ENCODE measurements at regions not wholly inside any gene's neighbourhood (a gene's known extent, or its start where the extent isn't known, plus 50 kb on each side); places are given as distances from the start of the nearest gene placed in this dataset.

DNA sequence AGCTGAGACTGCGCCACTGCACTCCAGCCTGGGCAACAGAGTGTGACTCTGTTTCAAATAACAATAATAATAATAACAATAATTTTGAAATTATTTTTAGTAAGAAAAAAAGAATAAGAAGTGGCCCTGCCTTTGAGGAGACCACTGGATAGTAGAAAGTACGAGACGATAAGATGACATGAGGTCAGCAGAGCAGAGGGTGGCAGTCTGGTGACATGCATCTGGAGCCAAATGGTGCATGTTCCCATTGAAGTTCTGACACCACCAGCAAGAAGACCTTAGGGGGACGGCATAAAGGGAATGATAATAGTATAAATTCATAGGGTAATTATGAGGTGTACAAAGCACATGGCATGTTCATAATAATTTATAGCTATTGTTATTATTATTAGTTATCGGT, 542.2 kb upstream of the TBL1XR1 start:
- no peak for DNase-seq
- CTCF ChIA-PET, result interaction anchor here (1.0 kb wide), 1 partner anchor 12 kb away, joined by 3 read pairs; no protein-coding TSS in a partner anchor
- Mint-ChIP-seq H3K27me3 (ENCODE audit: low read depth) (no peaks in the 10 kb centered on the region), H3K36me3 (ENCODE audit: low read depth) (no peaks in the 10 kb centered on the region), H3K27ac (no peak overlapping the region), H3K4me1 (ENCODE audit: low read depth) (no peaks in the 10 kb centered on the region), H3K4me3 (no peak overlapping the region), H3K9me3 (ENCODE audit: insufficient read depth) (no peaks in the 10 kb centered on the region)
- ATAC-seq, result no peak
- POLR2A ChIA-PET, result no interaction called here

DNA sequence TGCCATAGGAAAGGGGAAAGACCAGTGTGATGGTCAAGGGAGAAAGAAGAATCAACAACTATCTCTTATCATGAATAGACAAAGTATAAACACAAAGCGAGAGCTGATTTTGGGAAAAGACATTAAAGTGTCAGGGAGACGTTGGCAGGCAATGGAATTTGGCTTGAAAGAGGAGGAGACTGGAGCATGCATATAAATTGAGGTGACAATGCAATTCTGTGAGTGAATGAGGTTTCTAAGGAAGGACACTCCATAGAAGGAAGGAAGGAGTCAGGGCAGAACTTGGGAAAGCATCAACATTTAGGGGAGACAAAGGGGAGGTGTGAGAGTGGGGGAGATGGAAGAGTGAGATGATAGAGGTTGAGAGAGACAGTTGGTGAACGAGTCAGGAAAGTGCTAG, 543.0 kb upstream of the TBL1XR1 start:
- ATAC-seq, result no peak
- no peaks in the 10 kb centered on the region for H3K9me3 Mint-ChIP-seq (ENCODE audit: insufficient read depth)
- H3K27ac Mint-ChIP-seq, result no peak overlapping the region
- no peak for DNase-seq
- ChIA-PET POLR2A (no interaction called here), CTCF (interaction anchor here (1.0 kb wide), 1 partner anchor 11 kb away, joined by 3 read pairs; no protein-coding TSS in a partner anchor)
- no peaks in the 10 kb centered on the region for H3K4me1 Mint-ChIP-seq (ENCODE audit: low read depth)
- H3K27me3 Mint-ChIP-seq (ENCODE audit: low read depth), result no peaks in the 10 kb centered on the region
- H3K4me3 Mint-ChIP-seq, result no peak overlapping the region
- no peaks in the 10 kb centered on the region for H3K36me3 Mint-ChIP-seq (ENCODE audit: low read depth)

DNA sequence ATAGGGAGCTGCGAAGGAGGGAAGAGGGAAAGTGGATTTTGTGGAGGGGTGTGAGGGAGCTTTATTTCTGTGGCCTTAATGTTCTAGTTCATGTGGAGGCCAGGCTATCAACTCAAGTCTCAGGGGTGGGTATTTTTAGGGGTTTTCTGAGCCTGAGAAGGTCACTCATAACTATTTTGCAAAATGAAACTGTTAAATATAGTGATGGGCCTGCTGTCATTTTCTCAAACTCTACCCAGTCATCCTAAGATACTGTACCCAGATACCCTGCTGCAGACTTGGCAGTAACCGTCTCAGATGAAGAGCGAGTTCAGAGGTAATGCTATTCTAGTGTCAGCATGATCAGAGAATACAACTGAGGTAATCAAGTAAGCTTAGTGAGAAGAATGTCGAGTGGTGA, 545.0 kb upstream of the TBL1XR1 start:
- ATAC-seq (no peak), DNase-seq (no peak)
- CTCF ChIA-PET, result no interaction called here
- no peak overlapping the region for H3K4me3 Mint-ChIP-seq
- POLR2A ChIA-PET, result interaction anchor here (0.7 kb wide), 1 partner anchor 62 kb away, joined by 4 read pairs; no protein-coding TSS in a partner anchor
- H3K27me3 Mint-ChIP-seq (ENCODE audit: low read depth), result no peaks in the 10 kb centered on the region
- H3K27ac Mint-ChIP-seq, result no peak overlapping the region
- no peaks in the 10 kb centered on the region for H3K9me3 Mint-ChIP-seq (ENCODE audit: insufficient read depth)
- H3K4me1 Mint-ChIP-seq (ENCODE audit: low read depth), result no peaks in the 10 kb centered on the region
- H3K36me3 Mint-ChIP-seq (ENCODE audit: low read depth), result no peaks in the 10 kb centered on the region

DNA sequence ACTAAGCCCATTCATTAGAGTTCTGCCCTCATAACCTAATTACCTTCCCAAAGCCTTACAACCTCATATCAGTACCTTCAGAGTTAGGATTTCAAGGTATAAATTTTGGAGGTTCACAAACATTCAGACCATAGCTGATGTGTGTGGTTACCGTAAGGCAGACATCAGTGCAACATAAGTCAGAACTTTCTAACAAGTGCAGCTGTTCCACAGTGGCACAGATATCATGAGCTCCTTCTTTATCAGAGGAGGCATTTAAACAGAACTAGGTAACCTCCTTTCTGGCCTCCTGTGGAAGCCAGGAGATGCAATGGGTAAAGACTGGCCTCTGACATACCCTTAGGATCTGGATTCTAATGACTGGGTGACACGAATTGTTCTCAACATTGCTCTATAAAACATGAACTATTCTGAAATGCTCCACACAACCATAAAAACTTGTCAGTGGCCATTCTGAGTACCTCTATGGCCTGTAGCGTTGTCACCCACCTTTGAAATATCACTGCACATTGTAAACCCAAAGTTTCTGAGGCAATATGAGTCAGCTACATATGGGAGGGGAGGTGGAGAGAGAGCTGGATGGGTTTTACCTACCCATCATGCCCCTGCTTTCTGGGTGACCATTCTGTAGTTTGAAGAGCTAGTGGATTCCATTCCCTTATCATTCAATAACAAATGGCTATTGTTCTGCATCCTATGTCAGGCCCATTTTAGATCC, 546.0 kb upstream of the TBL1XR1 start:
- no peaks in the 10 kb centered on the region for H3K27me3 Mint-ChIP-seq (ENCODE audit: low read depth)
- POLR2A ChIA-PET, result no interaction called here
- no peak overlapping the region for H3K27ac Mint-ChIP-seq
- H3K36me3 Mint-ChIP-seq (ENCODE audit: low read depth), result no peaks in the 10 kb centered on the region
- no peaks in the 10 kb centered on the region for H3K4me1 Mint-ChIP-seq (ENCODE audit: low read depth)
- no peak for DNase-seq
- CTCF ChIA-PET, result no interaction called here
- H3K9me3 Mint-ChIP-seq (ENCODE audit: insufficient read depth), result no peaks in the 10 kb centered on the region
- no peak for ATAC-seq
- H3K4me3 Mint-ChIP-seq, result no peak overlapping the region

DNA sequence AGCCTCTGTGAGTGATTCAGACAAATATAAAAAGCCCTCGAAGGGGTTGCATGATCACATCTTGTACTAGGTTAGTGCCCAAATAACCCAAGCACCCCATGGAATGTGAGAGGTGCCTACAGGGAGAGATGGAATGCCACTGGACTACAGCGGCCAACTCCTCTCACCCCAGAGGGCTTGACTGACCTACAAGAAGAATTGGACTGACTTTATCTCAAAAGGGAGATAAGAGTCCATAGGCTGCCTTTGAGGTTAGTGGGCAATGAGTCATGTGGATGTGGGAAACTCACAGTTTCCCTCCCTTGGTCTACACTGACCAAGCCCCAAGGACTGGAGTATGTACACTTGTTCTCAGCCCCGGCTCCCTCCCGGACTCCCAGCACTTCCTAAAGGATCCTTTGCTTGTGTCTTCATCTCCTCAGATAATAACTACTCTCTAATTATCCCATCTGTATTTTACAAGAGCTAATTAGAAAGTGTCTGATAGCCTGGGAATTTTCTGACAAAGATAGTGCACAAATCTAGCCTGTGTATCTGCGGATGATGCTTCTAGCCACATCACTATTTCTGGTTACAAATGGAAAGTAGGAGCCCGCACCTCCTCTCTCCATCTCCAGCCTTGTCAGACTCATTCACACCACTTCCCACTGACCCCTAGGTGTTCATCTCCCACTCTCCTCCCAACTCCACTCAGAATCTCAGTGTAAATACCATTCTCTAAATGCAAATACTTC, 547.8 kb upstream of the TBL1XR1 start:
- no peak overlapping the region for H3K4me3 Mint-ChIP-seq
- ChIA-PET POLR2A (no interaction called here), CTCF (no interaction called here)
- no peak overlapping the region for H3K27ac Mint-ChIP-seq
- no peak for ATAC-seq
- DNase-seq, result no peak
- no peaks in the 10 kb centered on the region for H3K36me3 Mint-ChIP-seq (ENCODE audit: low read depth)
- H3K9me3 Mint-ChIP-seq (ENCODE audit: insufficient read depth), result no peaks in the 10 kb centered on the region
- no peaks in the 10 kb centered on the region for H3K27me3 Mint-ChIP-seq (ENCODE audit: low read depth)
- no peaks in the 10 kb centered on the region for H3K4me1 Mint-ChIP-seq (ENCODE audit: low read depth)

GRCh38 chr3:177745607-177746005, 548.3 kb upstream of the TBL1XR1 start:
- POLR2A ChIA-PET, result no interaction called here
- Mint-ChIP-seq H3K27me3 (ENCODE audit: low read depth) (no peaks in the 10 kb centered on the region), H3K4me1 (ENCODE audit: low read depth) (no peaks in the 10 kb centered on the region), H3K4me3 (no peak overlapping the region), H3K36me3 (ENCODE audit: low read depth) (no peaks in the 10 kb centered on the region), H3K9me3 (ENCODE audit: insufficient read depth) (no peaks in the 10 kb centered on the region), H3K27ac (no peak overlapping the region)
- no peak for DNase-seq
- CTCF ChIA-PET, result no interaction called here
- no peak for ATAC-seq

- POLR2A ChIA-PET, result interaction anchor here (0.7 kb wide), 1 partner anchor 35 kb away, joined by 5 read pairs; no protein-coding TSS in a partner anchor
- no peak for ATAC-seq
- DNase-seq, result no peak
- Mint-ChIP-seq H3K4me1 (ENCODE audit: low read depth) (no peaks in the 10 kb centered on the region), H3K9me3 (ENCODE audit: insufficient read depth) (no peaks in the 10 kb centered on the region), H3K27ac (no peak overlapping the region), H3K27me3 (ENCODE audit: low read depth) (no peaks in the 10 kb centered on the region), H3K36me3 (ENCODE audit: low read depth) (no peaks in the 10 kb centered on the region), H3K4me3 (no peak overlapping the region)
- CTCF ChIA-PET, result no interaction called here
These were observed 549.2 kb upstream of the TBL1XR1 start for GRCh38 chr3:177746337-177746933.

- peaks cover 3% of the 10 kb centered on the region for H3K4me1 Mint-ChIP-seq (ENCODE audit: low read depth)
- no peaks in the 10 kb centered on the region for H3K9me3 Mint-ChIP-seq (ENCODE audit: insufficient read depth)
- ATAC-seq, result no peak
- H3K27ac Mint-ChIP-seq, result no peak overlapping the region
- H3K4me3 Mint-ChIP-seq, result no peak overlapping the region
- DNase-seq, result no peak
- ChIA-PET CTCF (interaction anchor here (0.6 kb wide), 1 partner anchor 32 kb away, joined by 3 read pairs; no protein-coding TSS in a partner anchor), POLR2A (no interaction called here)
- H3K27me3 Mint-ChIP-seq (ENCODE audit: low read depth), result no peaks in the 10 kb centered on the region
- H3K36me3 Mint-ChIP-seq (ENCODE audit: low read depth), result no peaks in the 10 kb centered on the region
These were observed 552.6 kb upstream of the TBL1XR1 start for GRCh38 chr3:177749836-177750235.

GRCh38 chr3:177750436-177750835, 553.2 kb upstream of the TBL1XR1 start:
- POLR2A ChIA-PET, result no interaction called here
- DNase-seq (no peak), ATAC-seq (no peak)
- CTCF ChIA-PET, result interaction anchor here (0.6 kb wide), 1 partner anchor 31 kb away, joined by 3 read pairs; no protein-coding TSS in a partner anchor
- no peaks in the 10 kb centered on the region for H3K9me3 Mint-ChIP-seq (ENCODE audit: insufficient read depth)
- no peak overlapping the region for H3K27ac Mint-ChIP-seq
- H3K27me3 Mint-ChIP-seq (ENCODE audit: low read depth), result no peaks in the 10 kb centered on the region
- peaks cover 3% of the 10 kb centered on the region for H3K4me1 Mint-ChIP-seq (ENCODE audit: low read depth)
- no peaks in the 10 kb centered on the region for H3K36me3 Mint-ChIP-seq (ENCODE audit: low read depth)
- H3K4me3 Mint-ChIP-seq, result no peak overlapping the region

GRCh38 chr3:177751770-177752169, 554.5 kb upstream of the TBL1XR1 start:
- CTCF ChIA-PET, result interaction anchor here (1.5 kb wide), 1 partner anchor 12 kb away, joined by 3 read pairs; no protein-coding TSS in a partner anchor
- POLR2A ChIA-PET, result no interaction called here
- ATAC-seq (no peak), DNase-seq (no peak)
- H3K9me3 Mint-ChIP-seq (ENCODE audit: insufficient read depth), result no peaks in the 10 kb centered on the region
- peaks cover 3% of the 10 kb centered on the region for H3K4me1 Mint-ChIP-seq (ENCODE audit: low read depth)
- no peak overlapping the region for H3K27ac Mint-ChIP-seq
- no peaks in the 10 kb centered on the region for H3K36me3 Mint-ChIP-seq (ENCODE audit: low read depth)
- no peaks in the 10 kb centered on the region for H3K27me3 Mint-ChIP-seq (ENCODE audit: low read depth)
- H3K4me3 Mint-ChIP-seq, result no peak overlapping the region

GRCh38 chr3:177752831-177753230, 555.5 kb upstream of the TBL1XR1 start:
- no peak overlapping the region for H3K4me3 Mint-ChIP-seq
- H3K4me1 Mint-ChIP-seq (ENCODE audit: low read depth), result peaks cover 3% of the 10 kb centered on the region
- DNase-seq (no peak), ATAC-seq (no peak)
- no peaks in the 10 kb centered on the region for H3K27me3 Mint-ChIP-seq (ENCODE audit: low read depth)
- POLR2A ChIA-PET, result no interaction called here
- H3K9me3 Mint-ChIP-seq (ENCODE audit: insufficient read depth), result no peaks in the 10 kb centered on the region
- H3K27ac Mint-ChIP-seq, result no peak overlapping the region
- CTCF ChIA-PET, result no interaction called here
- no peaks in the 10 kb centered on the region for H3K36me3 Mint-ChIP-seq (ENCODE audit: low read depth)

DNA sequence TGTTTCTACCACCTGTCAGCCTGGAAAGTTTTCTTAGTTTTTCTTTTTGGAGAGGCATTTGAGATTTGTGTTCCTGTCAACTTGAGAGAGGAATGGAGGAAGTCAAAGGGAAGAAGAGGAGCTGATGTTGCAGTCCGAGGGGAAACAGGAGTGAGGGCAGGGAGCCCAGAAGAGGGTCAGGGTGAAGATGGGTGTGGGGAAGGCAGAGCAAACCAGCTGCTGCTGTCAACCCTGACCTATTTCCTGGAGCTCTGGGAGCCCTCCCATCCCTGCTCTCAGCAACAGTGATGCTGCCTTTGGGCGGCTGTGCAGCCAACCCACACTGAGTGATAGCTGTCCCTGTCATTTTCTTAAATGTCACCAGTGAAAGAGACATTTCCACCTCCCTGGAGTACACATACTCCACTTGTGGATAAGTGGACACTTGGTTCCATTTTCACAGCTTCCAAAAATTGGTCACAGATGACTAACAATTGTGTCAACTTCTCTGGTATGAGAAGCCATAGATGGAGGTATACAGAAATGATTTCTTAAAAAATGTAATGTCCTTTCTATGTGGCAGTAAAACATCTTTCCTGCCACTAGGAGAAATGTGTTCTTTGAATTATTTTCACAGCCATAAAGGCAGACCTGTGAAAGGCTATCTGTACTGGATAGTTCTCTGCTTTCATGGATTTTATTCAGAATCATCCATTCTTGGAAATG, 556.3 kb upstream of the TBL1XR1 start:
- ChIA-PET POLR2A (no interaction called here), CTCF (no interaction called here)
- no peaks in the 10 kb centered on the region for H3K27me3 Mint-ChIP-seq (ENCODE audit: low read depth)
- H3K4me3 Mint-ChIP-seq, result no peak overlapping the region
- no peaks in the 10 kb centered on the region for H3K36me3 Mint-ChIP-seq (ENCODE audit: low read depth)
- H3K4me1 Mint-ChIP-seq (ENCODE audit: low read depth), result peaks cover 3% of the 10 kb centered on the region
- H3K27ac Mint-ChIP-seq, result no peak overlapping the region
- no peaks in the 10 kb centered on the region for H3K9me3 Mint-ChIP-seq (ENCODE audit: insufficient read depth)
- ATAC-seq (no peak), DNase-seq (no peak)
